WTC11 (cell line): ENCODE measurements at regions not wholly inside any gene's neighbourhood (a gene's known extent, or its start where the extent isn't known, plus 50 kb on each side); places are given as distances from the start of the nearest gene placed in this dataset.

Experiments
- ATAC-seq: fragments of 200-7000 bp; cut with Tn5 transposase; 2 replicates; pipeline ENCODE4 v1.10.0; 2021; ENCODE audit warnings: mild to moderate bottlenecking, moderate library complexity
- CTCF ChIA-PET: fragments of 300-600 bp; sonication (Branson Sonifier 250); formaldehyde crosslinking; loops from one replicate; lab custom pipeline; 2021; ENCODE audit warnings: antibody characterized with exemption; lab: Charles Lee
- POLR2A ChIA-PET: fragments of 350-600 bp; sonication (Branson Sonifier 250); formaldehyde crosslinking; loops from one replicate; lab custom pipeline; 2021; ENCODE audit warnings: antibody characterized with exemption; lab: Charles Lee
- DNase-seq: peaks from one replicate; pipeline ENCODE4 v3.0.0; 2021; ENCODE audit warnings: low spot score
- H3K27ac Mint-ChIP-seq: 2 replicates; pipeline ENCODE4 v1.8.0; 2021; ENCODE audit warnings: mixed read lengths
- H3K27me3 Mint-ChIP-seq: 2 replicates; pipeline ENCODE4 v1.8.0; 2021; ENCODE audit warnings: low read depth, mild to moderate bottlenecking, moderate library complexity, mixed read lengths
- H3K36me3 Mint-ChIP-seq: 2 replicates; pipeline ENCODE4 v1.8.0; 2021; ENCODE audit warnings: mixed read lengths
- H3K4me1 Mint-ChIP-seq: 2 replicates; pipeline ENCODE4 v1.8.0; 2022; ENCODE audit warnings: mixed read lengths
- H3K4me3 Mint-ChIP-seq: 2 replicates; pipeline ENCODE4 v1.8.0; 2021; ENCODE audit warnings: mild to moderate bottlenecking, moderate library complexity, mixed read lengths
- H3K9me3 Mint-ChIP-seq: 2 replicates; pipeline ENCODE4 v1.8.0; 2021; ENCODE audit warnings: mixed read lengths
- ETV6 ChIP-seq: sonication (generic); formaldehyde crosslinking; IDR thresholded peaks from 2 replicates; pipeline ENCODE4 v1.8.1; 2022; ENCODE audit warnings: mild to moderate bottlenecking, missing genetic modification reagents
- FOXJ3 ChIP-seq: sonication (generic); formaldehyde crosslinking; IDR thresholded peaks from 2 replicates; pipeline ENCODE4 v1.9.0; 2021; ENCODE audit warnings: missing genetic modification reagents, mild to moderate bottlenecking, borderline replicate concordance
- FOXP1 ChIP-seq: sonication (generic); formaldehyde crosslinking; IDR thresholded peaks from 2 replicates; pipeline ENCODE4 v1.8.0; 2022; ENCODE audit warnings: missing genetic modification reagents, mild to moderate bottlenecking, moderate library complexity, borderline replicate concordance
- IRF1 ChIP-seq: sonication (generic); formaldehyde crosslinking; IDR thresholded peaks from 2 replicates; pipeline ENCODE4 v1.8.0; 2023; ENCODE audit warnings: missing genetic modification reagents
- KAT7 ChIP-seq: sonication (generic); formaldehyde crosslinking; IDR thresholded peaks from 2 replicates; pipeline ENCODE4 v1.8.1; 2023; ENCODE audit warnings: missing genetic modification reagents, mild to moderate bottlenecking, borderline replicate concordance
- NFE2L1 ChIP-seq: sonication (generic); formaldehyde crosslinking; IDR thresholded peaks from 2 replicates; pipeline ENCODE4 v1.8.1; 2023; ENCODE audit warnings: missing genetic modification reagents
- RELA ChIP-seq: sonication (generic); formaldehyde crosslinking; IDR thresholded peaks from 2 replicates; pipeline ENCODE4 v1.8.1; 2022; ENCODE audit warnings: missing genetic modification reagents, mild to moderate bottlenecking, borderline replicate concordance
- RORB ChIP-seq: fragments of 250-450 bp; sonication (Bioruptor Pico); IDR thresholded peaks from 2 replicates; pipeline ENCODE4 v1.9.0; 2021; ENCODE audit warnings: mild to moderate bottlenecking
- SP1 ChIP-seq: sonication (generic); formaldehyde crosslinking; conservative IDR thresholded peaks from 2 replicates; pipeline ENCODE4 v1.8.1; 2022; ENCODE audit warnings: missing genetic modification reagents
- ZNF512 ChIP-seq: sonication (generic); formaldehyde crosslinking; IDR thresholded peaks from 2 replicates; pipeline ENCODE4 v1.8.1; 2022; ENCODE audit warnings: missing genetic modification reagents, borderline replicate concordance
- ZNF532 ChIP-seq: fragments of 250-450 bp; sonication (Bioruptor Pico); IDR thresholded peaks from 2 replicates; pipeline ENCODE4 v1.9.0; 2021; ENCODE audit warnings: mild to moderate bottlenecking, borderline replicate concordance
- TF ChIP-seq, protein P1 (sequence below): sonication (generic); formaldehyde crosslinking; IDR thresholded peaks from 2 replicates; pipeline ENCODE4 v1.8.0; 2022; ENCODE audit warnings: mild to moderate bottlenecking, missing genetic modification reagents
- TF ChIP-seq, protein P2 (sequence below): sonication (generic); formaldehyde crosslinking; IDR thresholded peaks from 2 replicates; pipeline ENCODE4 v1.8.1; 2023; ENCODE audit warnings: mild to moderate bottlenecking, missing genetic modification reagents, moderate library complexity
- TF ChIP-seq, protein P3 (sequence below): fragments of 250-450 bp; sonication (Bioruptor Pico); IDR thresholded peaks from 2 replicates; pipeline ENCODE4 v1.9.0; 2021; ENCODE audit warnings: mild to moderate bottlenecking

GRCh38 chr4:28973587-28974350 is 1746.4 kb upstream of the PCDH7 start:
- no peaks in the 10 kb centered on the region for H3K36me3 Mint-ChIP-seq
- no peak overlapping the region for H3K27ac Mint-ChIP-seq
- H3K27me3 Mint-ChIP-seq: no peaks in the 10 kb centered on the region
- no peaks in the 10 kb centered on the region for H3K9me3 Mint-ChIP-seq
- CTCF ChIA-PET: no interaction called here
- ATAC-seq (no peak), DNase-seq (no peak)
- POLR2A ChIA-PET: no interaction called here
- TF ChIP-seq RORB (CRISPR knock-in tag): no peak
- no peak for TF ChIP-seq SP1 (CRISPR knock-in tag)
- no peak for TF ChIP-seq RELA (CRISPR knock-in tag)
- TF ChIP-seq ZNF532: no peak
- TF ChIP-seq, protein P1, sequence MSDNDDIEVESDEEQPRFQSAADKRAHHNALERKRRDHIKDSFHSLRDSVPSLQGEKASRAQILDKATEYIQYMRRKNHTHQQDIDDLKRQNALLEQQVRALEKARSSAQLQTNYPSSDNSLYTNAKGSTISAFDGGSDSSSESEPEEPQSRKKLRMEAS: no peak
- TF ChIP-seq FOXP1 (CRISPR knock-in tag): no peak
- TF ChIP-seq ETV6 (CRISPR knock-in tag): no peak
- TF ChIP-seq KAT7 (CRISPR knock-in tag): no peak
- no peak overlapping the region for H3K4me3 Mint-ChIP-seq
- no peaks in the 10 kb centered on the region for H3K4me1 Mint-ChIP-seq

DNA sequence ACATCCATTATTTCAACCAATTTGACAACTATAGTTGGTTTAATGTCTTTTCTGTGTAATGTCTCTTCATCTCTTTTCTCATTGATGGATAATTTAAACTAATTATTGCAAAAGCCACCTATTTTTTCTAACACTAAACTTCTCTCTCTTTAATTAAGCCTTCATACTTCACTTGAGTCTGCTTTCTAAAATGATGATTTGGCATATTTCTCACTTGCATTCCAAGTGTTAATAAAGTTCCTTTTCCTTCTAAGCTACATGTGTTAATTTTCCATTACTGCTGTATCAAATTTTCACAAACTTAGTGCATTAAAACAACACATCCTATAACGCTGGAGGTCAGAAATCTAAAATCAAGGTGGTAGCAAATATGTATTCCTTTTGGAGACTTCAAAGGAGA is 1743.8 kb upstream of the PCDH7 start:
- no peaks in the 10 kb centered on the region for H3K36me3 Mint-ChIP-seq
- TF ChIP-seq, protein P2, sequence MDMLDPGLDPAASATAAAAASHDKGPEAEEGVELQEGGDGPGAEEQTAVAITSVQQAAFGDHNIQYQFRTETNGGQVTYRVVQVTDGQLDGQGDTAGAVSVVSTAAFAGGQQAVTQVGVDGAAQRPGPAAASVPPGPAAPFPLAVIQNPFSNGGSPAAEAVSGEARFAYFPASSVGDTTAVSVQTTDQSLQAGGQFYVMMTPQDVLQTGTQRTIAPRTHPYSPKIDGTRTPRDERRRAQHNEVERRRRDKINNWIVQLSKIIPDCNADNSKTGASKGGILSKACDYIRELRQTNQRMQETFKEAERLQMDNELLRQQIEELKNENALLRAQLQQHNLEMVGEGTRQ (CRISPR knock-in tag): no peak
- TF ChIP-seq RORB (CRISPR knock-in tag): no peak
- TF ChIP-seq KAT7 (CRISPR knock-in tag): no peak

GRCh38 chr4:29002151-29002550 is 1718.0 kb upstream of the PCDH7 start:
- ATAC-seq (peak; percentile 98), DNase-seq (no peak)
- TF ChIP-seq ZNF512 (CRISPR knock-in tag): 0 out of 2 replicates have a peak, but pooled peaks have one; percentile 84
- TF ChIP-seq FOXJ3: no peak
- no peak for TF ChIP-seq IRF1
- peak; percentile 38; the same call in 1 of the 2 replicates for TF ChIP-seq NFE2L1 (CRISPR knock-in tag)
- TF ChIP-seq, protein P3, sequence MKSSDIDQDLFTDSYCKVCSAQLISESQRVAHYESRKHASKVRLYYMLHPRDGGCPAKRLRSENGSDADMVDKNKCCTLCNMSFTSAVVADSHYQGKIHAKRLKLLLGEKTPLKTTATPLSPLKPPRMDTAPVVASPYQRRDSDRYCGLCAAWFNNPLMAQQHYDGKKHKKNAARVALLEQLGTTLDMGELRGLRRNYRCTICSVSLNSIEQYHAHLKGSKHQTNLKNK (CRISPR knock-in tag): no peak
- ChIA-PET CTCF (no interaction called here), POLR2A (no interaction called here)
- H3K36me3 Mint-ChIP-seq: peaks cover 4% of the 10 kb centered on the region
- peaks cover 26% of the 10 kb centered on the region for H3K4me1 Mint-ChIP-seq
- H3K27ac Mint-ChIP-seq: no peak overlapping the region
- H3K27me3 Mint-ChIP-seq: peaks cover 26% of the 10 kb centered on the region
- peaks cover 8% of the 10 kb centered on the region for H3K9me3 Mint-ChIP-seq
- no peak overlapping the region for H3K4me3 Mint-ChIP-seq

More for the DNA sequence above, 1743.8 kb upstream of the PCDH7 start:
- Mint-ChIP-seq H3K4me1 (no peaks in the 10 kb centered on the region), H3K27ac (no peak overlapping the region), H3K4me3 (no peak overlapping the region), H3K9me3 (no peaks in the 10 kb centered on the region), H3K27me3 (no peaks in the 10 kb centered on the region)
- no peak for DNase-seq
- POLR2A ChIA-PET: no interaction called here
- CTCF ChIA-PET: no interaction called here
- no peak for ATAC-seq
